ENCODE measurements at regions not wholly inside any gene's neighbourhood (a gene's known extent, or its start where the extent isn't known, plus 50 kb on each side); places are given as distances from the start of the nearest gene placed in this dataset.

- TF ChIP-seq, protein P1, sequence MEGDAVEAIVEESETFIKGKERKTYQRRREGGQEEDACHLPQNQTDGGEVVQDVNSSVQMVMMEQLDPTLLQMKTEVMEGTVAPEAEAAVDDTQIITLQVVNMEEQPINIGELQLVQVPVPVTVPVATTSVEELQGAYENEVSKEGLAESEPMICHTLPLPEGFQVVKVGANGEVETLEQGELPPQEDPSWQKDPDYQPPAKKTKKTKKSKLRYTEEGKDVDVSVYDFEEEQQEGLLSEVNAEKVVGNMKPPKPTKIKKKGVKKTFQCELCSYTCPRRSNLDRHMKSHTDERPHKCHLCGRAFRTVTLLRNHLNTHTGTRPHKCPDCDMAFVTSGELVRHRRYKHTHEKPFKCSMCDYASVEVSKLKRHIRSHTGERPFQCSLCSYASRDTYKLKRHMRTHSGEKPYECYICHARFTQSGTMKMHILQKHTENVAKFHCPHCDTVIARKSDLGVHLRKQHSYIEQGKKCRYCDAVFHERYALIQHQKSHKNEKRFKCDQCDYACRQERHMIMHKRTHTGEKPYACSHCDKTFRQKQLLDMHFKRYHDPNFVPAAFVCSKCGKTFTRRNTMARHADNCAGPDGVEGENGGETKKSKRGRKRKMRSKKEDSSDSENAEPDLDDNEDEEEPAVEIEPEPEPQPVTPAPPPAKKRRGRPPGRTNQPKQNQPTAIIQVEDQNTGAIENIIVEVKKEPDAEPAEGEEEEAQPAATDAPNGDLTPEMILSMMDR (IDR thresholded peaks at IDR 0.05): no peak
- TF ChIP-seq POLR2AphosphoS5 (IDR thresholded peaks at IDR 0.05; ENCODE audit: insufficient read depth in 1 of 2, low read depth in 1 of 2) (no peak), POLR2A (IDR thresholded peaks at IDR 0.05) (no peak)
These were observed 473.7 kb downstream of the QKI start for GRCh38 chr6:163888030-163888819.
